ENCODE measurements at regions not wholly inside any gene's neighbourhood (a gene's known extent, or its start where the extent isn't known, plus 50 kb on each side); places are given as distances from the start of the nearest gene placed in this dataset.
"Not testable (repeated sequence)": the region's sequence is repeated elsewhere in the genome, so short reads cannot be mapped to it uniquely, and the experiment has no call there.

DNA sequence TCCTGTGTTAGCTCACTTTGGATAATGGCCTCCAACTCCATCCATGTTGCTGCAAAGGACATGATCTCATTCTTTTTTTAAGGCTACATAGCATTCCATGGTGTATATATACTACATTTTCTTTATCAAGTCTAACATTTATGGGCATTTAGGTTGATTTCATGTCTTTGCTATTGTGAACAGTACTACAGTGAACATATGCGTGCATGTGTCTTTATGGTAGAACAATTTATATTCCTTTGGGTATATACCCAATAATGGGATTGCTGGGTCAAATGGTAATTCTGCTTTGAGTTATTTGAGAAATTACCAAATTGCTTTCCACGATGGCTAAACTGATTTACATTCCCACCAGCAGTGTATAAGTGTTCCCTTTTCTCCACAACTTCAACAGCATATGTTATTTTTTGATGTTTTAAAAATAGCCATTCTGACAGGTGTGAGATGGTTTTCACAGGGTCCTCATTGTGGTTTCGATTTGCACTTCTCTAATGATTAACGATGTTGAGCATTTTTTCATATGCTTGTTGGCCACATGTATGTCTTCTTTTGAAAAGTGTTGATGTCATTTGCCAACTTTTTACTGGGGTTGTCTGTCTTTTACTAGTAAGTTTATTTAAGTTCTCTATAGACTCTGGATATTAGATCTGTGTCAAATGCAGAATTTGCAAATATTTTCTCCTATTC is 133.4 kb downstream of the MC4R start:
- TF ChIP-seq CTCF (IDR thresholded peaks at IDR 0.05; ENCODE audit: insufficient read depth, low read length, poor library complexity, severe bottlenecking); EZH2phosphoT487 (conservative IDR thresholded peaks at IDR 0.05; ENCODE audit: low read length): not testable (repeated sequence)
